ENCODE measurements at regions not wholly inside any gene's neighbourhood (a gene's known extent, or its start where the extent isn't known, plus 50 kb on each side); places are given as distances from the start of the nearest gene placed in this dataset.

DNA sequence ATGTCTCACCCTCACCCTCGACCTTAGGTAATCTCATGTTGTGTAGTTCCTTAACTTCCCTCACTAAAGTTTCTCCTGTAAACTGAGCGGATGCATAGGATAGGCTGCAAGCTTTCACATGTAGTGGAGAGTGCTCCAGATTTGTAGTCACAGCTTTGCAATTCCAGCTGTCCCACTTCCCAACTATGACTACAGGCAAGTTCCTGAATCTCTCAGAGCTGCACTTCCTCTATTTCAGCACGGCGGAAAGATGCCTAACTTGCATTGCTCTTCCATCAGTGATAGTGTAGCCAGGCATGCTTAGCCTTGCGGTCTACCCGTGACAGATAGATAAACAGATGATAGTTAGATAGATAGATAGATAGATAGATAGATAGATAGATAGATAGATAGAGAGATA, 183.1 kb upstream of the CCDC68 start:
- TF ChIP-seq POLR2A (IDR thresholded peaks at IDR 0.05; ENCODE audit: low read length) (no peak), GATA1 (IDR thresholded peaks at IDR 0.05; ENCODE audit: low read depth, low read length) (no peak)
